ENCODE measurements at regions not wholly inside any gene's neighbourhood (a gene's known extent, or its start where the extent isn't known, plus 50 kb on each side); places are given as distances from the start of the nearest gene placed in this dataset.

GRCh38 chrX:121642415-121642814, 595.0 kb downstream of the GLUD2 start (continued):
- no peak for TF ChIP-seq PBX3 (IDR thresholded peaks at IDR 0.05)

GRCh38 chrX:121649417-121649816, 602.0 kb downstream of the GLUD2 start:
- DNase-seq (ENCODE audit: low read depth in 1 of 2, low spot score in 1 of 2) (no peak), ATAC-seq (no peak), FAIRE-seq (no peak)
- CTCF ChIA-PET = no interaction called here
- Histone ChIP-seq H3K9me3 (no peaks in the 10 kb centered on the region), H3K4me3 (no peak overlapping the region), H3K27ac (no peak overlapping the region), H3K4me2 (no peak overlapping the region), H3K4me1 (no peaks in the 10 kb centered on the region)
- POLR2A ChIA-PET = no interaction called here
- TF ChIP-seq HES2 (IDR thresholded peaks at IDR 0.05) = no peak
- TF ChIP-seq MYC (IDR thresholded peaks at IDR 0.05; ENCODE audit: borderline replicate concordance, low read length) = no peak
- no peak for TF ChIP-seq HDAC2 (IDR thresholded peaks at IDR 0.05)
- no peak for TF ChIP-seq FOXS1 (CRISPR knock-in tag; IDR thresholded peaks at IDR 0.05)
- no peak for TF ChIP-seq CBX8 (IDR thresholded peaks at IDR 0.05)
- TF ChIP-seq GATA3 (IDR thresholded peaks at IDR 0.05; ENCODE audit: borderline replicate concordance) = no peak
- TF ChIP-seq EHMT2 (IDR thresholded peaks at IDR 0.05; ENCODE audit: low read depth) = no peak
- no peak for TF ChIP-seq PBX3 (IDR thresholded peaks at IDR 0.05)

GRCh38 chrX:121655276-121655675, 607.9 kb downstream of the GLUD2 start:
- DNase-seq (ENCODE audit: low read depth in 1 of 2, low spot score in 1 of 2) (no peak), FAIRE-seq (no peak), ATAC-seq (no peak)
- no peak for TF ChIP-seq EHF (CRISPR knock-in tag; IDR thresholded peaks at IDR 0.05)
- TF ChIP-seq POLR2A (IDR thresholded peaks at IDR 0.05; ENCODE audit: low read length) = no peak
- no peak for TF ChIP-seq HOXB5 (CRISPR knock-in tag; IDR thresholded peaks at IDR 0.05)
- no peak for TF ChIP-seq TFCP2L1 (CRISPR knock-in tag; IDR thresholded peaks at IDR 0.05)
- no peak for TF ChIP-seq ZNF302 (CRISPR knock-in tag; IDR thresholded peaks at IDR 0.05)
- no peak for TF ChIP-seq FOXS1 (CRISPR knock-in tag; IDR thresholded peaks at IDR 0.05)
- no peak for TF ChIP-seq RAD21 (conservative IDR thresholded peaks at IDR 0.05 in 1 of 2, IDR thresholded peaks at IDR 0.05 in 1 of 2)
- TF ChIP-seq HDAC2 (IDR thresholded peaks at IDR 0.05) = no peak
- TF ChIP-seq EP300 (IDR thresholded peaks at IDR 0.05) = no peak
- TF ChIP-seq ESRRA (IDR thresholded peaks at IDR 0.05; ENCODE audit: borderline replicate concordance, low read length) = no peak
- TF ChIP-seq CHD4 (IDR thresholded peaks at IDR 0.05; ENCODE audit: borderline replicate concordance) = no peak
- no peak for TF ChIP-seq CHD2 (IDR thresholded peaks at IDR 0.05; ENCODE audit: low read length, partially characterized antibody)
- TF ChIP-seq SREBF2 (IDR thresholded peaks at IDR 0.05) = no peak
- TF ChIP-seq JUN (IDR thresholded peaks at IDR 0.05) = no peak
- TF ChIP-seq BHLHE40 (IDR thresholded peaks at IDR 0.05; ENCODE audit: low read depth, low read length) = no peak
- no peak for TF ChIP-seq NFE2L2 (conservative IDR thresholded peaks at IDR 0.05; ENCODE audit: low read length)
- H3K4me1 ChIP-seq = no peaks in the 10 kb centered on the region
- CTCF ChIA-PET = no interaction called here
- H3K27ac ChIP-seq = no peak overlapping the region
- H3K4me2 ChIP-seq = no peak overlapping the region
- H3K4me3 ChIP-seq = no peak overlapping the region
- H3K9me3 ChIP-seq = no peaks in the 10 kb centered on the region
- POLR2A ChIA-PET = no interaction called here

GRCh38 chrX:121666171-121666570, 618.8 kb downstream of the GLUD2 start:
- no peak for ATAC-seq
- Histone ChIP-seq H3K9me3 (no peaks in the 10 kb centered on the region), H3K4me3 (no peak overlapping the region), H3K4me1 (no peaks in the 10 kb centered on the region), H3K27ac (no peak overlapping the region), H3K4me2 (no peak overlapping the region)
- no peak for FAIRE-seq
- CTCF ChIA-PET = no interaction called here
- no peak for DNase-seq (ENCODE audit: low read depth in 1 of 2, low spot score in 1 of 2)
- 26% methylated on average over 4 of the region's 4 CpGs for WGBS (ENCODE audit: missing lambda C conversion rate)
- POLR2A ChIA-PET = no interaction called here
- TF ChIP-seq HES2 (IDR thresholded peaks at IDR 0.05) (no peak), CHD2 (IDR thresholded peaks at IDR 0.05; ENCODE audit: low read length, partially characterized antibody) (no peak), RCOR1 (IDR thresholded peaks at IDR 0.05; ENCODE audit: low read depth, low read length) (no peak), MAX (IDR thresholded peaks at IDR 0.05) (no peak), EHF (CRISPR knock-in tag; IDR thresholded peaks at IDR 0.05) (no peak)
